ENCODE measurements at regions not wholly inside any gene's neighbourhood (a gene's known extent, or its start where the extent isn't known, plus 50 kb on each side); places are given as distances from the start of the nearest gene placed in this dataset.

- no peaks in the 10 kb centered on the region for H3K27me3 ChIP-seq (ENCODE audit: control insufficient read depth in 2 of 2, insufficient read depth in 2 of 2, low read length in 2 of 2)
- H3K9me3 ChIP-seq (replicated peaks in 1 of 2; ENCODE audit: control insufficient read depth in 1 of 2, insufficient read depth in 1 of 2, low read length in 2 of 2): no peaks in the 10 kb centered on the region
- no peak overlapping the region for H3K4me3 Mint-ChIP-seq
- no peaks in the 10 kb centered on the region for H4K20me1 ChIP-seq (ENCODE audit: insufficient read depth, low read length)
- DNase-seq: no peak
- H3K4me1 Mint-ChIP-seq: no peaks in the 10 kb centered on the region
- intact Hi-C loops (cut with micrococcal nuclease): no loop called here
- H3K9ac ChIP-seq (ENCODE audit: insufficient read depth, low read length, poor library complexity, severe bottlenecking): no peak overlapping the region
- H3K36me3 Mint-ChIP-seq: no peaks in the 10 kb centered on the region
- H3K4me1 ChIP-seq (ENCODE audit: control insufficient read depth in 1 of 2, insufficient read depth in 2 of 2, low read length in 2 of 2): no peaks in the 10 kb centered on the region
- no peaks in the 10 kb centered on the region for H3K79me2 ChIP-seq (ENCODE audit: insufficient read depth, low read length)
- no peak overlapping the region for H3K4me3 ChIP-seq (replicated peaks in 1 of 3; ENCODE audit: low read depth in 2 of 3, low read length in 3 of 3)
- no peaks in the 10 kb centered on the region for H3K36me3 ChIP-seq (replicated peaks in 1 of 2; ENCODE audit: control insufficient read depth in 1 of 2, insufficient read depth in 2 of 2, low read length in 2 of 2)
- H3K9me3 Mint-ChIP-seq: no peaks in the 10 kb centered on the region
- WGBS (ENCODE audit: insufficient coverage): 94% methylated on average over 5 of the region's 6 CpGs
- H3K4me2 ChIP-seq (replicated peaks; ENCODE audit: extremely low read depth, low read length, poor library complexity, severe bottlenecking): no peak overlapping the region
- no peak overlapping the region for H3K27ac ChIP-seq (ENCODE audit: low read depth in 1 of 2, low read length in 2 of 2)
- no peaks in the 10 kb centered on the region for H3K27me3 Mint-ChIP-seq (ENCODE audit: low read depth in 3 of 3)
- TF ChIP-seq CTCF (IDR thresholded peaks at IDR 0.05): no peak
- H2AFZ ChIP-seq (ENCODE audit: insufficient read depth, low read depth, low read length, poor library complexity, severe bottlenecking): no peak overlapping the region
- no peak overlapping the region for H3K27ac Mint-ChIP-seq
Measured at GRCh38 chr5:83785176-83785668, 64.6 kb upstream of the HAPLN1 start.

- Histone ChIP-seq H2AFZ (ENCODE audit: insufficient read depth, low read depth, low read length, poor library complexity, severe bottlenecking) (no peak overlapping the region), H4K20me1 (ENCODE audit: insufficient read depth, low read length) (no peaks in the 10 kb centered on the region), H3K9ac (ENCODE audit: insufficient read depth, low read length, poor library complexity, severe bottlenecking) (no peak overlapping the region), H3K9me3 (replicated peaks in 1 of 2; ENCODE audit: control insufficient read depth in 1 of 2, insufficient read depth in 1 of 2, low read length in 2 of 2) (no peaks in the 10 kb centered on the region), H3K4me1 (ENCODE audit: control insufficient read depth in 1 of 2, insufficient read depth in 2 of 2, low read length in 2 of 2) (no peaks in the 10 kb centered on the region), H3K4me2 (replicated peaks; ENCODE audit: extremely low read depth, low read length, poor library complexity, severe bottlenecking) (no peak overlapping the region), H3K36me3 (replicated peaks in 1 of 2; ENCODE audit: control insufficient read depth in 1 of 2, insufficient read depth in 2 of 2, low read length in 2 of 2) (no peaks in the 10 kb centered on the region), H3K27me3 (ENCODE audit: control insufficient read depth in 2 of 2, insufficient read depth in 2 of 2, low read length in 2 of 2) (no peaks in the 10 kb centered on the region), H3K79me2 (ENCODE audit: insufficient read depth, low read length) (no peaks in the 10 kb centered on the region), H3K4me3 (replicated peaks in 1 of 3; ENCODE audit: low read depth in 2 of 3, low read length in 3 of 3) (no peak overlapping the region), H3K27ac (ENCODE audit: low read depth in 1 of 2, low read length in 2 of 2) (no peak overlapping the region)
- Mint-ChIP-seq H3K27ac (no peak overlapping the region), H3K27me3 (ENCODE audit: low read depth in 3 of 3) (peaks cover 0 to 2% (median 0%) of the 10 kb centered on the region in 3 donors), H3K36me3 (no peaks in the 10 kb centered on the region), H3K4me3 (no peak overlapping the region), H3K4me1 (no peaks in the 10 kb centered on the region), H3K9me3 (peaks cover 0 to 2% (median 0%) of the 10 kb centered on the region in 7 donors)
- intact Hi-C loops (cut with micrococcal nuclease): no loop called here
- no peak for TF ChIP-seq CTCF (IDR thresholded peaks at IDR 0.05)
- 80% methylated on average over 1 of the region's 3 CpGs for WGBS (ENCODE audit: insufficient coverage)
- DNase-seq: no peak
Measured at GRCh38 chr5:83780699-83781350, 60.2 kb upstream of the HAPLN1 start.

All from CD14-positive monocyte (primary cell).